Loucy (cell line): ENCODE measurements at regions not wholly inside any gene's neighbourhood (a gene's known extent, or its start where the extent isn't known, plus 50 kb on each side); places are given as distances from the start of the nearest gene placed in this dataset.

Experiments
- EZH2phosphoT487 ChIP-seq: fragments of 200-600 bp; IDR thresholded peaks from 2 replicates; pipeline ENCODE4 v1.6.1; 2018; ENCODE audit warnings: antibody characterized with exemption, mild to moderate bottlenecking, moderate library complexity, borderline replicate concordance
- TF ChIP-seq, protein P1 (sequence below): fragments of 200-600 bp; sonication (generic); conservative IDR thresholded peaks from 2 replicates; pipeline ENCODE4 v1.5.1; 2014; ENCODE audit warnings: mild to moderate bottlenecking, antibody characterized with exemption, low read length

- TF ChIP-seq, protein P1, sequence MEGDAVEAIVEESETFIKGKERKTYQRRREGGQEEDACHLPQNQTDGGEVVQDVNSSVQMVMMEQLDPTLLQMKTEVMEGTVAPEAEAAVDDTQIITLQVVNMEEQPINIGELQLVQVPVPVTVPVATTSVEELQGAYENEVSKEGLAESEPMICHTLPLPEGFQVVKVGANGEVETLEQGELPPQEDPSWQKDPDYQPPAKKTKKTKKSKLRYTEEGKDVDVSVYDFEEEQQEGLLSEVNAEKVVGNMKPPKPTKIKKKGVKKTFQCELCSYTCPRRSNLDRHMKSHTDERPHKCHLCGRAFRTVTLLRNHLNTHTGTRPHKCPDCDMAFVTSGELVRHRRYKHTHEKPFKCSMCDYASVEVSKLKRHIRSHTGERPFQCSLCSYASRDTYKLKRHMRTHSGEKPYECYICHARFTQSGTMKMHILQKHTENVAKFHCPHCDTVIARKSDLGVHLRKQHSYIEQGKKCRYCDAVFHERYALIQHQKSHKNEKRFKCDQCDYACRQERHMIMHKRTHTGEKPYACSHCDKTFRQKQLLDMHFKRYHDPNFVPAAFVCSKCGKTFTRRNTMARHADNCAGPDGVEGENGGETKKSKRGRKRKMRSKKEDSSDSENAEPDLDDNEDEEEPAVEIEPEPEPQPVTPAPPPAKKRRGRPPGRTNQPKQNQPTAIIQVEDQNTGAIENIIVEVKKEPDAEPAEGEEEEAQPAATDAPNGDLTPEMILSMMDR: no peak
- TF ChIP-seq EZH2phosphoT487: no peak
Observed at GRCh38 chr13:74768521-74769085, 634.4 kb upstream of the KLF12 start.
